C4-2B (cell line): ENCODE measurements at regions not wholly inside any gene's neighbourhood (a gene's known extent, or its start where the extent isn't known, plus 50 kb on each side); places are given as distances from the start of the nearest gene placed in this dataset.

Experiments
- H3K27ac ChIP-seq: fragments of 450-650 bp; 2 replicates; pipeline ENCODE4 v1.5.1; 2017
- CTCF ChIP-seq: fragments of 450-650 bp; conservative IDR thresholded peaks from 2 replicates; pipeline ENCODE4 v1.5.1; 2017; ENCODE audit warnings: mild to moderate bottlenecking
- ZFX ChIP-seq: fragments of 450-650 bp; IDR thresholded peaks from 2 replicates; pipeline ENCODE4 v1.6.1; 2017

- TF ChIP-seq ZFX (no peak), CTCF (no peak)
Observed at GRCh38 chr5:159567461-159567860, 237.2 kb upstream of the IL12B start.

GRCh38 chr5:159571501-159572244 is 241.4 kb upstream of the IL12B start:
- no peak overlapping the region for H3K27ac ChIP-seq
- TF ChIP-seq ZFX (no peak), CTCF (no peak)

More at GRCh38 chr5:159567461-159567860, 237.2 kb upstream of the IL12B start:
- H3K27ac ChIP-seq = no peak overlapping the region

GRCh38 chr5:159576902-159577301 is 246.6 kb upstream of the IL12B start:
- H3K27ac ChIP-seq = no peak overlapping the region
- TF ChIP-seq ZFX (no peak), CTCF (no peak)

GRCh38 chr5:159581502-159582249 is 251.4 kb upstream of the IL12B start:
- no peak overlapping the region for H3K27ac ChIP-seq
- TF ChIP-seq ZFX (no peak), CTCF (no peak)

- no peak overlapping the region for H3K27ac ChIP-seq
- TF ChIP-seq ZFX (no peak), CTCF (no peak)
Observed at GRCh38 chr5:159582756-159583541, 252.7 kb upstream of the IL12B start.

- TF ChIP-seq CTCF (no peak), ZFX (no peak)
- no peak overlapping the region for H3K27ac ChIP-seq
Observed at GRCh38 chr5:159586921-159587320, 256.6 kb upstream of the IL12B start.
